ENCODE measurements at regions not wholly inside any gene's neighbourhood (a gene's known extent, or its start where the extent isn't known, plus 50 kb on each side); places are given as distances from the start of the nearest gene placed in this dataset.

GRCh38 chr6:139904158-139904533, 529.7 kb upstream of the CITED2 start:
- TF ChIP-seq CTCF (IDR thresholded peaks at IDR 0.05; ENCODE audit: low read length) (no peak), EZH2 (optimal IDR thresholded peaks at IDR 0.05; ENCODE audit: low read depth, low read length) (no peak)
